ENCODE measurements at regions not wholly inside any gene's neighbourhood (a gene's known extent, or its start where the extent isn't known, plus 50 kb on each side); places are given as distances from the start of the nearest gene placed in this dataset.
"Not testable (repeated sequence)": the region's sequence is repeated elsewhere in the genome, so short reads cannot be mapped to it uniquely, and the experiment has no call there.

GRCh38 chr1:201644197-201644596, 105.3 kb downstream of the NAV1 start:
- no peak for DNase-seq
- 93% methylated on average over 2 of the region's 2 CpGs for WGBS
- H4K8ac ChIP-seq (ENCODE audit: low read length) = no peak overlapping the region
- no peak overlapping the region for H4K91ac ChIP-seq (ENCODE audit: low read length)
- H2BK12ac ChIP-seq (ENCODE audit: low read length in 2 of 2) = no peak overlapping the region
- H3K36me3 ChIP-seq (ENCODE audit: control insufficient read depth in 1 of 2, insufficient read depth in 2 of 2, low read depth in 1 of 2, low read length in 2 of 2) = peaks cover 12 to 13% of the 10 kb centered on the region in 2 experiments
- H3K4me1 ChIP-seq (ENCODE audit: control insufficient read depth, insufficient read depth, low read depth, low read length) = peaks cover 11% of the 10 kb centered on the region
- no peak overlapping the region for H3K27ac ChIP-seq (ENCODE audit: low read length, poor library complexity, severe bottlenecking)
- no peak overlapping the region for H3K18ac ChIP-seq (ENCODE audit: low read depth in 1 of 2, low read length in 2 of 2)
- H3K4me3 ChIP-seq (ENCODE audit: insufficient read depth in 1 of 2, low read depth in 1 of 2, low read length in 2 of 2) = no peak overlapping the region
- H2BK120ac ChIP-seq (ENCODE audit: low read depth, low read length) = no peak overlapping the region
- no peak overlapping the region for H3K23ac ChIP-seq (ENCODE audit: low read length in 2 of 2)
- H2AK5ac ChIP-seq (ENCODE audit: low read length, severe bottlenecking) = no peak overlapping the region
- no peaks in the 10 kb centered on the region for H3K9me3 ChIP-seq (ENCODE audit: control insufficient read depth, low read length)
- H3K4me2 ChIP-seq (ENCODE audit: low read length, poor library complexity, severe bottlenecking) = no peak overlapping the region
- no peak overlapping the region for H3K14ac ChIP-seq (ENCODE audit: low read length in 2 of 2)
- peaks cover 24% of the 10 kb centered on the region for H3K79me1 ChIP-seq (replicated peaks; ENCODE audit: low read length, poor library complexity, severe bottlenecking)
- H3K27me3 ChIP-seq (ENCODE audit: control insufficient read depth in 1 of 2, insufficient read depth in 1 of 2, low read length in 2 of 2) = no peaks in the 10 kb centered on the region
- H3K4ac ChIP-seq (ENCODE audit: low read depth in 1 of 2, low read length in 2 of 2) = no peak overlapping the region
- H2BK15ac ChIP-seq (ENCODE audit: low read depth, poor library complexity, severe bottlenecking) = no peak overlapping the region
- no peak overlapping the region for H2BK5ac ChIP-seq (ENCODE audit: low read depth, low read length, poor library complexity, severe bottlenecking)
- H3K9ac ChIP-seq (ENCODE audit: low read length) = no peak overlapping the region
- no peak overlapping the region for H2AFZ ChIP-seq (ENCODE audit: low read depth, low read length)

- not testable (repeated sequence) for H2BK120ac ChIP-seq (ENCODE audit: low read depth, low read length); H3K4me2 ChIP-seq (ENCODE audit: low read length, poor library complexity, severe bottlenecking); H3K4me3 ChIP-seq (ENCODE audit: insufficient read depth in 1 of 2, low read depth in 1 of 2, low read length in 2 of 2); H3K23ac ChIP-seq (ENCODE audit: low read length in 2 of 2); H2BK15ac ChIP-seq (ENCODE audit: low read depth, poor library complexity, severe bottlenecking); H4K8ac ChIP-seq (ENCODE audit: low read length); H3K9me3 ChIP-seq (ENCODE audit: control insufficient read depth, low read length); DNase-seq; H2BK5ac ChIP-seq (ENCODE audit: low read depth, low read length, poor library complexity, severe bottlenecking); H3K14ac ChIP-seq (ENCODE audit: low read length in 2 of 2); H2AFZ ChIP-seq (ENCODE audit: low read depth, low read length); H2AK5ac ChIP-seq (ENCODE audit: low read length, severe bottlenecking); H3K27ac ChIP-seq (ENCODE audit: low read length, poor library complexity, severe bottlenecking); H4K91ac ChIP-seq (ENCODE audit: low read length); H3K18ac ChIP-seq (ENCODE audit: low read depth in 1 of 2, low read length in 2 of 2); H3K4ac ChIP-seq (ENCODE audit: low read depth in 1 of 2, low read length in 2 of 2); H3K9ac ChIP-seq (ENCODE audit: low read length); H2BK12ac ChIP-seq (ENCODE audit: low read length in 2 of 2); H3K27me3 ChIP-seq (ENCODE audit: control insufficient read depth in 1 of 2, insufficient read depth in 1 of 2, low read length in 2 of 2)
- Histone ChIP-seq H3K4me1 (ENCODE audit: control insufficient read depth, insufficient read depth, low read depth, low read length) (peaks cover 17% of the 10 kb centered on the region), H3K36me3 (ENCODE audit: control insufficient read depth in 1 of 2, insufficient read depth in 2 of 2, low read depth in 1 of 2, low read length in 2 of 2) (peaks cover 7 to 13% of the 10 kb centered on the region in 2 experiments), H3K79me1 (replicated peaks; ENCODE audit: low read length, poor library complexity, severe bottlenecking) (peaks cover 18% of the 10 kb centered on the region)
- 100% methylated on average over 2 of the region's 6 CpGs for WGBS
Observed at GRCh38 chr1:201645000-201645399, 106.1 kb downstream of the NAV1 start.

- H3K9ac ChIP-seq (ENCODE audit: low read length) = no peak overlapping the region
- H3K9me3 ChIP-seq (ENCODE audit: control insufficient read depth, low read length) = no peaks in the 10 kb centered on the region
- H3K14ac ChIP-seq (ENCODE audit: low read length in 2 of 2) = no peak overlapping the region
- H3K23ac ChIP-seq (ENCODE audit: low read length in 2 of 2) = peak overlapping the region in 1 of 2 experiments; percentile 32
- peak overlapping the region; percentile 46 for H4K8ac ChIP-seq (ENCODE audit: low read length)
- H3K36me3 ChIP-seq (ENCODE audit: control insufficient read depth in 1 of 2, insufficient read depth in 2 of 2, low read depth in 1 of 2, low read length in 2 of 2) = peaks cover 4 to 13% of the 10 kb centered on the region in 2 experiments
- no peak for DNase-seq
- H3K4me1 ChIP-seq (ENCODE audit: control insufficient read depth, insufficient read depth, low read depth, low read length) = peaks cover 22% of the 10 kb centered on the region
- no peak overlapping the region for H3K4ac ChIP-seq (ENCODE audit: low read depth in 1 of 2, low read length in 2 of 2)
- no peak overlapping the region for H2BK5ac ChIP-seq (ENCODE audit: low read depth, low read length, poor library complexity, severe bottlenecking)
- no peak overlapping the region for H3K18ac ChIP-seq (ENCODE audit: low read depth in 1 of 2, low read length in 2 of 2)
- H3K4me3 ChIP-seq (ENCODE audit: insufficient read depth in 1 of 2, low read depth in 1 of 2, low read length in 2 of 2) = peak overlapping the region in 1 of 2 experiments; percentile 3
- H3K27ac ChIP-seq (ENCODE audit: low read length, poor library complexity, severe bottlenecking) = no peak overlapping the region
- no peak overlapping the region for H2AFZ ChIP-seq (ENCODE audit: low read depth, low read length)
- no peak overlapping the region for H2BK120ac ChIP-seq (ENCODE audit: low read depth, low read length)
- H3K4me2 ChIP-seq (ENCODE audit: low read length, poor library complexity, severe bottlenecking) = no peak overlapping the region
- H2AK5ac ChIP-seq (ENCODE audit: low read length, severe bottlenecking) = no peak overlapping the region
- H2BK12ac ChIP-seq (ENCODE audit: low read length in 2 of 2) = peak overlapping the region in 1 of 2 experiments; percentile 42
- 68% methylated on average over 3 of the region's 3 CpGs for WGBS
- H3K27me3 ChIP-seq (ENCODE audit: control insufficient read depth in 1 of 2, insufficient read depth in 1 of 2, low read length in 2 of 2) = no peaks in the 10 kb centered on the region
- peak overlapping the region; percentile 18 for H4K91ac ChIP-seq (ENCODE audit: low read length)
- H3K79me1 ChIP-seq (replicated peaks; ENCODE audit: low read length, poor library complexity, severe bottlenecking) = peaks cover 13% of the 10 kb centered on the region
- no peak overlapping the region for H2BK15ac ChIP-seq (ENCODE audit: low read depth, poor library complexity, severe bottlenecking)
Observed at GRCh38 chr1:201645956-201646355, 107.0 kb downstream of the NAV1 start.

- H2BK5ac ChIP-seq (ENCODE audit: low read depth, low read length, poor library complexity, severe bottlenecking) = no peak overlapping the region
- peak overlapping the region in 1 of 2 experiments; percentile 80 for H3K4me3 ChIP-seq (ENCODE audit: insufficient read depth in 1 of 2, low read depth in 1 of 2, low read length in 2 of 2)
- H2BK15ac ChIP-seq (ENCODE audit: low read depth, poor library complexity, severe bottlenecking) = no peak overlapping the region
- H3K79me1 ChIP-seq (replicated peaks; ENCODE audit: low read length, poor library complexity, severe bottlenecking) = peaks cover 14% of the 10 kb centered on the region
- no peak overlapping the region for H3K4me2 ChIP-seq (ENCODE audit: low read length, poor library complexity, severe bottlenecking)
- no peak overlapping the region for H3K14ac ChIP-seq (ENCODE audit: low read length in 2 of 2)
- H2AK5ac ChIP-seq (ENCODE audit: low read length, severe bottlenecking) = no peak overlapping the region
- peaks cover 25% of the 10 kb centered on the region for H3K4me1 ChIP-seq (ENCODE audit: control insufficient read depth, insufficient read depth, low read depth, low read length)
- H4K8ac ChIP-seq (ENCODE audit: low read length) = no peak overlapping the region
- peak overlapping the region; percentile 85 for H3K9ac ChIP-seq (ENCODE audit: low read length)
- H3K23ac ChIP-seq (ENCODE audit: low read length in 2 of 2) = no peak overlapping the region
- H3K27ac ChIP-seq (ENCODE audit: low read length, poor library complexity, severe bottlenecking) = no peak overlapping the region
- no peak for DNase-seq
- no peaks in the 10 kb centered on the region for H3K27me3 ChIP-seq (ENCODE audit: control insufficient read depth in 1 of 2, insufficient read depth in 1 of 2, low read length in 2 of 2)
- H2BK120ac ChIP-seq (ENCODE audit: low read depth, low read length) = no peak overlapping the region
- H3K9me3 ChIP-seq (ENCODE audit: control insufficient read depth, low read length) = no peaks in the 10 kb centered on the region
- no peak overlapping the region for H4K91ac ChIP-seq (ENCODE audit: low read length)
- peak overlapping the region in 1 of 2 experiments; percentile 62 for H2BK12ac ChIP-seq (ENCODE audit: low read length in 2 of 2)
- H3K4ac ChIP-seq (ENCODE audit: low read depth in 1 of 2, low read length in 2 of 2) = peak overlapping the region; percentile 44 to 51
- peak overlapping the region in 1 of 2 experiments; percentile 61 for H3K18ac ChIP-seq (ENCODE audit: low read depth in 1 of 2, low read length in 2 of 2)
- peaks cover 0 to 13% of the 10 kb centered on the region in 2 experiments for H3K36me3 ChIP-seq (ENCODE audit: control insufficient read depth in 1 of 2, insufficient read depth in 2 of 2, low read depth in 1 of 2, low read length in 2 of 2)
- 87% methylated on average over 8 of the region's 8 CpGs for WGBS
- H2AFZ ChIP-seq (ENCODE audit: low read depth, low read length) = no peak overlapping the region
Observed at GRCh38 chr1:201646411-201647022, 107.6 kb downstream of the NAV1 start.

All from mesenchymal stem cell (in vitro differentiated cells and primary cell).